HG02588 (cell line): ENCODE measurements at regions not wholly inside any gene's neighbourhood (a gene's known extent, or its start where the extent isn't known, plus 50 kb on each side); places are given as distances from the start of the nearest gene placed in this dataset.
"Not testable (repeated sequence)": the region's sequence is repeated elsewhere in the genome, so short reads cannot be mapped to it uniquely, and the experiment has no call there.

Experiments
- ATAC-seq: cut with Tn5 transposase; IDR thresholded peaks from one replicate; pipeline ENCODE4 v1.9.1; 2021; ENCODE audit warnings: mild to moderate bottlenecking, moderate library complexity; ENCODE audit not compliant: unreplicated experiment

GRCh38 chr2:3037196-3038194 lies 340.1 kb downstream of the EIPR1 start:
- ATAC-seq: no peak

GRCh38 chr2:3036432-3037125 lies 341.0 kb downstream of the EIPR1 start:
- no peak for ATAC-seq

- ATAC-seq: no peak
Observed at GRCh38 chr2:3035385-3036050, 342.1 kb downstream of the EIPR1 start.

GRCh38 chr2:3034856-3035255 lies 342.8 kb downstream of the EIPR1 start:
- no peak for ATAC-seq

GRCh38 chr2:3034396-3034795 lies 343.2 kb downstream of the EIPR1 start:
- ATAC-seq: no peak

GRCh38 chr2:3033315-3033714 lies 344.3 kb downstream of the EIPR1 start:
- ATAC-seq: no peak

- not testable (repeated sequence) for ATAC-seq
Observed at GRCh38 chr2:3030791-3031190, 346.8 kb downstream of the EIPR1 start.

GRCh38 chr2:3025984-3026383 lies 351.6 kb downstream of the EIPR1 start:
- no peak for ATAC-seq

GRCh38 chr2:3025261-3025660 lies 352.4 kb downstream of the EIPR1 start:
- ATAC-seq: no peak

- no peak for ATAC-seq
Observed at GRCh38 chr2:3024401-3024935, 353.1 kb downstream of the EIPR1 start.

GRCh38 chr2:3023531-3023930 lies 354.1 kb downstream of the EIPR1 start:
- no peak for ATAC-seq

GRCh38 chr2:3022841-3023372 lies 354.7 kb downstream of the EIPR1 start:
- no peak for ATAC-seq

GRCh38 chr2:3021720-3022119 lies 355.9 kb downstream of the EIPR1 start:
- no peak for ATAC-seq

GRCh38 chr2:3010001-3010400 lies 367.6 kb downstream of the EIPR1 start:
- no peak for ATAC-seq

GRCh38 chr2:3009483-3009882 lies 368.1 kb downstream of the EIPR1 start:
- ATAC-seq: no peak

- no peak for ATAC-seq
Observed at GRCh38 chr2:3009005-3009404, 368.6 kb downstream of the EIPR1 start.

- ATAC-seq: no peak
Observed at GRCh38 chr2:3008561-3008960, 369.1 kb downstream of the EIPR1 start.

- ATAC-seq: no peak
Observed at GRCh38 chr2:3007135-3007534, 370.5 kb downstream of the EIPR1 start.

- no peak for ATAC-seq
Observed at GRCh38 chr2:3005859-3006501, 371.6 kb downstream of the EIPR1 start.
